ENCODE measurements at regions not wholly inside any gene's neighbourhood (a gene's known extent, or its start where the extent isn't known, plus 50 kb on each side); places are given as distances from the start of the nearest gene placed in this dataset.

DNA sequence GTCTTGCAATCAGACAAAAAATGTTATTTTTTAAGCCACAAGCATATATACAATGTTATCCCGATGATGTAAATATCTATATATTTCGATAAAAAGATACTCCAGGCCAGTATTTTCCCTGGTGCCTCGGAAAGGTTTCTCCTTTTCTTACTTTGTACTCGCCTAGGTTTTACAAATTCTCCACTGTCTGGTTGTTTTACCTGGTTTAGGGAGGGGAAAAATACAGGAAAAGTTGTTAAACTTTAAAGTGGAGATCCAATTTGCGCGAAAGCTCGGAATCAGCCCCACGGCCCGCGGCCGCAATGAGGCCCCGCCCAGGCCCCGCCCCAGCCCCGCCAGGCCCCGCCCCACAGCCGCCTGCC lies 58.4 kb upstream of the WNT7B start:
- TF ChIP-seq POU6F1 (CRISPR knock-in tag; IDR thresholded peaks at IDR 0.05; ENCODE audit: borderline replicate concordance, low read depth) (no peak), SNAI2 (CRISPR knock-in tag; IDR thresholded peaks at IDR 0.05) (no peak), ZC3H10 (CRISPR knock-in tag; IDR thresholded peaks at IDR 0.05) (no peak), ISL1 (CRISPR knock-in tag; IDR thresholded peaks at IDR 0.05) (no peak), ZNF8 (CRISPR knock-in tag; IDR thresholded peaks at IDR 0.05) (no peak), BACH2 (CRISPR knock-in tag; IDR thresholded peaks at IDR 0.05; ENCODE audit: borderline replicate concordance) (no peak), ARNTL (CRISPR knock-in tag; IDR thresholded peaks at IDR 0.05; ENCODE audit: borderline replicate concordance, low read depth) (no peak), TOX (CRISPR knock-in tag; IDR thresholded peaks at IDR 0.05; ENCODE audit: borderline replicate concordance) (no peak), ZNF565 (CRISPR knock-in tag; conservative IDR thresholded peaks at IDR 0.05; ENCODE audit: low read depth) (no peak), CSRNP3 (CRISPR knock-in tag; IDR thresholded peaks at IDR 0.05) (no peak), RARB (CRISPR knock-in tag; IDR thresholded peaks at IDR 0.05) (no peak), ZNF70 (CRISPR knock-in tag; IDR thresholded peaks at IDR 0.05) (no peak), OSR1 (CRISPR knock-in tag; IDR thresholded peaks at IDR 0.05) (no peak), ZFP30 (CRISPR knock-in tag; IDR thresholded peaks at IDR 0.05) (no peak), ZFP3 (CRISPR knock-in tag; IDR thresholded peaks at IDR 0.05) (no peak), CSDC2 (CRISPR knock-in tag; IDR thresholded peaks at IDR 0.05) (no peak), PPARA (CRISPR knock-in tag; IDR thresholded peaks at IDR 0.05; ENCODE audit: borderline replicate concordance) (no peak), TCF4 (CRISPR knock-in tag; IDR thresholded peaks at IDR 0.05; ENCODE audit: borderline replicate concordance) (no peak)
- TF ChIP-seq, protein P1, sequence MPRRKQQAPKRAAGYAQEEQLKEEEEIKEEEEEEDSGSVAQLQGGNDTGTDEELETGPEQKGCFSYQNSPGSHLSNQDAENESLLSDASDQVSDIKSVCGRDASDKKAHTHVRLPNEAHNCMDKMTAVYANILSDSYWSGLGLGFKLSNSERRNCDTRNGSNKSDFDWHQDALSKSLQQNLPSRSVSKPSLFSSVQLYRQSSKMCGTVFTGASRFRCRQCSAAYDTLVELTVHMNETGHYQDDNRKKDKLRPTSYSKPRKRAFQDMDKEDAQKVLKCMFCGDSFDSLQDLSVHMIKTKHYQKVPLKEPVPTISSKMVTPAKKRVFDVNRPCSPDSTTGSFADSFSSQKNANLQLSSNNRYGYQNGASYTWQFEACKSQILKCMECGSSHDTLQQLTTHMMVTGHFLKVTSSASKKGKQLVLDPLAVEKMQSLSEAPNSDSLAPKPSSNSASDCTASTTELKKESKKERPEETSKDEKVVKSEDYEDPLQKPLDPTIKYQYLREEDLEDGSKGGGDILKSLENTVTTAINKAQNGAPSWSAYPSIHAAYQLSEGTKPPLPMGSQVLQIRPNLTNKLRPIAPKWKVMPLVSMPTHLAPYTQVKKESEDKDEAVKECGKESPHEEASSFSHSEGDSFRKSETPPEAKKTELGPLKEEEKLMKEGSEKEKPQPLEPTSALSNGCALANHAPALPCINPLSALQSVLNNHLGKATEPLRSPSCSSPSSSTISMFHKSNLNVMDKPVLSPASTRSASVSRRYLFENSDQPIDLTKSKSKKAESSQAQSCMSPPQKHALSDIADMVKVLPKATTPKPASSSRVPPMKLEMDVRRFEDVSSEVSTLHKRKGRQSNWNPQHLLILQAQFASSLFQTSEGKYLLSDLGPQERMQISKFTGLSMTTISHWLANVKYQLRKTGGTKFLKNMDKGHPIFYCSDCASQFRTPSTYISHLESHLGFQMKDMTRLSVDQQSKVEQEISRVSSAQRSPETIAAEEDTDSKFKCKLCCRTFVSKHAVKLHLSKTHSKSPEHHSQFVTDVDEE (CRISPR knock-in tag; IDR thresholded peaks at IDR 0.05), result no peak
- ATAC-seq, result no peak

DNA sequence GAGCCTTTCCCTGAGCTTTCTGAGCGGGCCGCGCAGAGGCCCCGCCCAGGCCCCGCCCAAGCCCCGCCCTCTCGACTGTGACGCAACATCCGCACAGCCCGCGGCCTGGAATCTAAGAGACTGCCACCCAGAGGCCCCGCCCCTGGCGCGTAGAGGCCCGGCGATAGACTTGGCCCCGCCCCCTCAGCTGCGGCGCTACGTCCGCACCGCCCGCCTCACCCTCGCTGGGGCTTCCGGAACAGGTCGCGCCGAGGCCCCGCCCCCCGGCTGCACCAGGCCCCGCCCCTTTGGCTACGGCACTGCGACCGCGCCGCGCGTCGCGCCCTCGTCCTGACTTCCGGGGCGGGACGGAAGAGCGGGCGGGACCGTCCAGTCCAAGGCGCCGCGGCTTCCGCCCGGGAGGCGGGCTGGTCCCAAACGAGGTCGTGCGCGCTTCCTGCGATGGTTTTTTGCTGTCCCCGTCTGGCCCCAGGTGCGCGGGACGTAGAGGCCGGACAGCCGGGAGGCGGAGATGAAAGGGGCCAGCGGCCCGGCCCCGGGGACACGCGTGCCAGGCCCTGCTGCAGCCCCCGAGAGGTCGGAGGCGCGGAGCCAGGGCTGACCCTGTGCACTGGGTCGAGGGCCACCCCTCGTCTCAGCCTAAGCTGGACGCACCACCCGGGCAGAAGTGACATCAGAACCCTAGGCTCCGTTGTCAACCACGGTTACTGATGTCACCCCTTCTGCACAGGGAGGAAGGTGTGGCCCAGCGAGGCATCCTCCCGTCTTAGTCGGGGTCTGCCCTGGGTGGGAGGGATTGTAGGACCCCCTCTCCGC lies 59.0 kb upstream of the WNT7B start:
- TF ChIP-seq GLIS3 (CRISPR knock-in tag; IDR thresholded peaks at IDR 0.05), result no peak
- no peak for TF ChIP-seq TCF4 (CRISPR knock-in tag; IDR thresholded peaks at IDR 0.05; ENCODE audit: borderline replicate concordance)
- no peak for TF ChIP-seq CSRNP3 (CRISPR knock-in tag; IDR thresholded peaks at IDR 0.05)
- TF ChIP-seq ZNF8 (CRISPR knock-in tag; IDR thresholded peaks at IDR 0.05), result no peak
- TF ChIP-seq ISL1 (CRISPR knock-in tag; IDR thresholded peaks at IDR 0.05), result no peak
- TF ChIP-seq, protein P2, sequence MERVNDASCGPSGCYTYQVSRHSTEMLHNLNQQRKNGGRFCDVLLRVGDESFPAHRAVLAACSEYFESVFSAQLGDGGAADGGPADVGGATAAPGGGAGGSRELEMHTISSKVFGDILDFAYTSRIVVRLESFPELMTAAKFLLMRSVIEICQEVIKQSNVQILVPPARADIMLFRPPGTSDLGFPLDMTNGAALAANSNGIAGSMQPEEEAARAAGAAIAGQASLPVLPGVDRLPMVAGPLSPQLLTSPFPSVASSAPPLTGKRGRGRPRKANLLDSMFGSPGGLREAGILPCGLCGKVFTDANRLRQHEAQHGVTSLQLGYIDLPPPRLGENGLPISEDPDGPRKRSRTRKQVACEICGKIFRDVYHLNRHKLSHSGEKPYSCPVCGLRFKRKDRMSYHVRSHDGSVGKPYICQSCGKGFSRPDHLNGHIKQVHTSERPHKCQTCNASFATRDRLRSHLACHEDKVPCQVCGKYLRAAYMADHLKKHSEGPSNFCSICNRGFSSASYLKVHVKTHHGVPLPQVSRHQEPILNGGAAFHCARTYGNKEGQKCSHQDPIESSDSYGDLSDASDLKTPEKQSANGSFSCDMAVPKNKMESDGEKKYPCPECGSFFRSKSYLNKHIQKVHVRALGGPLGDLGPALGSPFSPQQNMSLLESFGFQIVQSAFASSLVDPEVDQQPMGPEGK (CRISPR knock-in tag; IDR thresholded peaks at IDR 0.05; ENCODE audit: borderline replicate concordance), result no peak
- TF ChIP-seq PPARA (CRISPR knock-in tag; IDR thresholded peaks at IDR 0.05; ENCODE audit: borderline replicate concordance), result no peak
- TF ChIP-seq ARNTL (CRISPR knock-in tag; IDR thresholded peaks at IDR 0.05; ENCODE audit: borderline replicate concordance, low read depth), result no peak
- no peak for TF ChIP-seq RARB (CRISPR knock-in tag; IDR thresholded peaks at IDR 0.05)
- peak; percentile 92 for ATAC-seq
